ENCODE measurements at regions not wholly inside any gene's neighbourhood (a gene's known extent, or its start where the extent isn't known, plus 50 kb on each side); places are given as distances from the start of the nearest gene placed in this dataset.
"Not testable (repeated sequence)": the region's sequence is repeated elsewhere in the genome, so short reads cannot be mapped to it uniquely, and the experiment has no call there.

DNA sequence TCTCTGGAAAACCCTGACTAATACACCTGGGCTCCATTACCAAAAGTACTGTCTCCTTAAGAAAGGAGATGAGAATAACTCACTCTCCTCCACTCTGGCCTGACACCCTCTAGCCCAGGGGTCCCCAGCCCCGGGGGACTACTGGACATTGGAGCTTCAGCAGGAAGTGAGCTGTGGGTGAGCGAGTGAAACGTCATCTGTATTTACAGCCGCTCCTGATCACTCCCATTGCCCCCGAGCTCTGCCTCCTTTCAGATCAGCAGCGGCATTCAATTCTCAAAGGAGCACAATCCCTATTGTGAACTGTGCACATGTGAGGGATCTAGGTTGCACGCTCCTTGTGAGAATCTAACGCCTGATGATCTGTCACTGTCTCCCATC, 126.3 kb upstream of the TNRC6C start:
- no peaks in the 10 kb centered on the region for H3K36me3 ChIP-seq (ENCODE audit: insufficient read depth)

GRCh38 chr17:77833769-77834168, 124.7 kb upstream of the TNRC6C start:
- Histone ChIP-seq H3K4me1 (ENCODE audit: low read depth, poor library complexity, severe bottlenecking) (peaks cover 10% of the 10 kb centered on the region), H3K27me3 (ENCODE audit: insufficient read depth, low read depth) (no peaks in the 10 kb centered on the region), H3K4me3 (IDR thresholded peaks at IDR 0.05; ENCODE audit: insufficient read depth, low read depth, low read length) (no peak overlapping the region), H3K27ac (no peak overlapping the region), H4K20me1 (ENCODE audit: insufficient read depth) (no peaks in the 10 kb centered on the region), H3K4me2 (no peak overlapping the region), H3K79me2 (ENCODE audit: insufficient read depth, low read depth) (no peaks in the 10 kb centered on the region), H3K9ac (no peak overlapping the region), H3K36me3 (ENCODE audit: insufficient read depth) (no peaks in the 10 kb centered on the region), H2AFZ (ENCODE audit: low read depth) (no peak overlapping the region)
- no peak for TF ChIP-seq CTCF (conservative IDR thresholded peaks at IDR 0.05; ENCODE audit: low read depth, low read length)

More for the DNA sequence above, 126.3 kb upstream of the TNRC6C start:
- Histone ChIP-seq H3K4me2 (no peak overlapping the region), H3K4me3 (IDR thresholded peaks at IDR 0.05; ENCODE audit: insufficient read depth, low read depth, low read length) (no peak overlapping the region), H4K20me1 (ENCODE audit: insufficient read depth) (no peaks in the 10 kb centered on the region), H3K9ac (no peak overlapping the region), H3K79me2 (ENCODE audit: insufficient read depth, low read depth) (no peaks in the 10 kb centered on the region), H3K27me3 (ENCODE audit: insufficient read depth, low read depth) (no peaks in the 10 kb centered on the region), H3K4me1 (ENCODE audit: low read depth, poor library complexity, severe bottlenecking) (peaks cover 8% of the 10 kb centered on the region), H2AFZ (ENCODE audit: low read depth) (no peak overlapping the region), H3K27ac (no peak overlapping the region)
- TF ChIP-seq CTCF (conservative IDR thresholded peaks at IDR 0.05; ENCODE audit: low read depth, low read length): no peak

- Histone ChIP-seq H3K9ac (no peak overlapping the region), H3K27ac (no peak overlapping the region), H4K20me1 (ENCODE audit: insufficient read depth) (no peaks in the 10 kb centered on the region), H3K36me3 (ENCODE audit: insufficient read depth) (no peaks in the 10 kb centered on the region), H2AFZ (ENCODE audit: low read depth) (no peak overlapping the region), H3K4me2 (no peak overlapping the region), H3K79me2 (ENCODE audit: insufficient read depth, low read depth) (no peaks in the 10 kb centered on the region), H3K4me1 (ENCODE audit: low read depth, poor library complexity, severe bottlenecking) (peaks cover 10% of the 10 kb centered on the region), H3K27me3 (ENCODE audit: insufficient read depth, low read depth) (no peaks in the 10 kb centered on the region), H3K4me3 (IDR thresholded peaks at IDR 0.05; ENCODE audit: insufficient read depth, low read depth, low read length) (no peak overlapping the region)
- TF ChIP-seq CTCF (conservative IDR thresholded peaks at IDR 0.05; ENCODE audit: low read depth, low read length): no peak
Observed at GRCh38 chr17:77834170-77835115, 124.1 kb upstream of the TNRC6C start.

- no peak overlapping the region for H3K9ac ChIP-seq
- H2AFZ ChIP-seq (ENCODE audit: low read depth): no peak overlapping the region
- peaks cover 12% of the 10 kb centered on the region for H3K4me1 ChIP-seq (ENCODE audit: low read depth, poor library complexity, severe bottlenecking)
- no peaks in the 10 kb centered on the region for H3K79me2 ChIP-seq (ENCODE audit: insufficient read depth, low read depth)
- H4K20me1 ChIP-seq (ENCODE audit: insufficient read depth): no peaks in the 10 kb centered on the region
- H3K27me3 ChIP-seq (ENCODE audit: insufficient read depth, low read depth): no peaks in the 10 kb centered on the region
- no peaks in the 10 kb centered on the region for H3K36me3 ChIP-seq (ENCODE audit: insufficient read depth)
- TF ChIP-seq CTCF (conservative IDR thresholded peaks at IDR 0.05; ENCODE audit: low read depth, low read length): no peak
- no peak overlapping the region for H3K4me2 ChIP-seq
- H3K4me3 ChIP-seq (IDR thresholded peaks at IDR 0.05; ENCODE audit: insufficient read depth, low read depth, low read length): no peak overlapping the region
- H3K27ac ChIP-seq: no peak overlapping the region
Observed at GRCh38 chr17:77836557-77837041, 121.9 kb upstream of the TNRC6C start.

- not testable (repeated sequence) for H3K79me2 ChIP-seq (ENCODE audit: insufficient read depth, low read depth); H4K20me1 ChIP-seq (ENCODE audit: insufficient read depth); H3K36me3 ChIP-seq (ENCODE audit: insufficient read depth); H3K27ac ChIP-seq; H3K9ac ChIP-seq; H3K4me3 ChIP-seq (IDR thresholded peaks at IDR 0.05; ENCODE audit: insufficient read depth, low read depth, low read length); H3K27me3 ChIP-seq (ENCODE audit: insufficient read depth, low read depth); H3K4me2 ChIP-seq; H2AFZ ChIP-seq (ENCODE audit: low read depth)
- peaks cover 17% of the 10 kb centered on the region for H3K4me1 ChIP-seq (ENCODE audit: low read depth, poor library complexity, severe bottlenecking)
Observed at GRCh38 chr17:77837072-77837471, 121.4 kb upstream of the TNRC6C start.
